ENCODE measurements at regions not wholly inside any gene's neighbourhood (a gene's known extent, or its start where the extent isn't known, plus 50 kb on each side); places are given as distances from the start of the nearest gene placed in this dataset.
"Not testable (repeated sequence)": the region's sequence is repeated elsewhere in the genome, so short reads cannot be mapped to it uniquely, and the experiment has no call there.

DNA sequence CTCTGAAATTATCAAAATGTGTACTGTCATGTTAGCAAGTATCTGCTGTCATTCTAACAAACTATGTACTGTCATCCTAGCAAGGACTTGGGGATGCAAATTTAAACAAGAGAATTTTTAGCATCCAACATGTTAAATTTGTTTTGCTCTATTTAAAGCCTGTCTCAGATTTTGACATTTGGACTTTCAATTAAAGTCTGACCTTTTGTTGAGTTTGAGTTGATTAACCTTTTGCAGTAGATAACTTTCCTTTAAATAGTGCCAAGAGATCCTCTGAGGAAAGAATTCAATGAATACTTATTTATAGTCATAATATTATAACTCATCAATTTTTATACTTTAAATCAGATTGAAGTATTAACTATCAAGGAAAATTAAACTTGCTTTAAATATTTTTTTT is 80.2 kb downstream of the TDRD15 start:
- H3K9me3 ChIP-seq (ENCODE audit: insufficient read depth, low read length), result no peaks in the 10 kb centered on the region
- H3K27ac ChIP-seq (ENCODE audit: low read length), result no peak overlapping the region
- H3K9ac ChIP-seq (ENCODE audit: low read length), result no peak overlapping the region
- no peak overlapping the region for H3K4me2 ChIP-seq (ENCODE audit: low read length)
- H3K36me3 ChIP-seq (replicated peaks; ENCODE audit: low read depth, low read length), result no peaks in the 10 kb centered on the region
- no peak overlapping the region for H3K4me3 ChIP-seq (ENCODE audit: low read length)
- no peak overlapping the region for H2AFZ ChIP-seq (ENCODE audit: low read depth, low read length)
- H3K4me1 ChIP-seq (ENCODE audit: low read length), result peaks cover 4% of the 10 kb centered on the region; the same call in 1 of the 2 replicates
- TF ChIP-seq EZH2phosphoT487 (IDR thresholded peaks at IDR 0.05; ENCODE audit: low read depth), result no peak
- TF ChIP-seq, protein P1, sequence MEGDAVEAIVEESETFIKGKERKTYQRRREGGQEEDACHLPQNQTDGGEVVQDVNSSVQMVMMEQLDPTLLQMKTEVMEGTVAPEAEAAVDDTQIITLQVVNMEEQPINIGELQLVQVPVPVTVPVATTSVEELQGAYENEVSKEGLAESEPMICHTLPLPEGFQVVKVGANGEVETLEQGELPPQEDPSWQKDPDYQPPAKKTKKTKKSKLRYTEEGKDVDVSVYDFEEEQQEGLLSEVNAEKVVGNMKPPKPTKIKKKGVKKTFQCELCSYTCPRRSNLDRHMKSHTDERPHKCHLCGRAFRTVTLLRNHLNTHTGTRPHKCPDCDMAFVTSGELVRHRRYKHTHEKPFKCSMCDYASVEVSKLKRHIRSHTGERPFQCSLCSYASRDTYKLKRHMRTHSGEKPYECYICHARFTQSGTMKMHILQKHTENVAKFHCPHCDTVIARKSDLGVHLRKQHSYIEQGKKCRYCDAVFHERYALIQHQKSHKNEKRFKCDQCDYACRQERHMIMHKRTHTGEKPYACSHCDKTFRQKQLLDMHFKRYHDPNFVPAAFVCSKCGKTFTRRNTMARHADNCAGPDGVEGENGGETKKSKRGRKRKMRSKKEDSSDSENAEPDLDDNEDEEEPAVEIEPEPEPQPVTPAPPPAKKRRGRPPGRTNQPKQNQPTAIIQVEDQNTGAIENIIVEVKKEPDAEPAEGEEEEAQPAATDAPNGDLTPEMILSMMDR (IDR thresholded peaks at IDR 0.05; ENCODE audit: low read depth, low read length), result no peak
- peaks cover 13% of the 10 kb centered on the region; the same call in 1 of the 2 replicates for H3K27me3 ChIP-seq (ENCODE audit: low read depth, low read length)
- H4K20me1 ChIP-seq (ENCODE audit: insufficient read depth, low read length), result no peaks in the 10 kb centered on the region
- H3K79me2 ChIP-seq (ENCODE audit: low read length), result no peaks in the 10 kb centered on the region

DNA sequence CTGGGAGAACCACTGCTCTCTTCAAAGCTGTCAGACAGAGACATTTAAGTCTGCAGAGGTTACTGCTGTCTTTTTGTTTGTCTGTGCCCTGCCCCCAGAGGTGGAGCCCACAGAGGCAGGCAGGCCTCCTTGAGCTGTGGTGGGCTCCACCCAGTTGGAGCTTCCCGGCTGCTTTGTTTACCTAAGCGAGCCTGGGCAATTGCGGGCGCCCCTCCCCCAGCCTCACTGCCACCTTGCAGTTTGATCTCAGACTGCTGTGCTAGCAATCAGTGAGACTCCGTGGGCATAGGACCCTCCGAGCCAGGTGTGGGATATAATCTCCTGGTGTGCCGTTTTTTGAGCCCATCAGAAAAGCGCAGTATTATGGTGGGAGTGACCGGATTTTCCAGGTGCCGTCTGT is 90.3 kb downstream of the TDRD15 start:
- H2AFZ ChIP-seq (ENCODE audit: low read depth, low read length); H3K4me1 ChIP-seq (ENCODE audit: low read length); H3K27me3 ChIP-seq (ENCODE audit: low read depth, low read length); H3K36me3 ChIP-seq (replicated peaks; ENCODE audit: low read depth, low read length); H3K4me3 ChIP-seq (ENCODE audit: low read length); H3K4me2 ChIP-seq (ENCODE audit: low read length); H4K20me1 ChIP-seq (ENCODE audit: insufficient read depth, low read length); H3K9me3 ChIP-seq (ENCODE audit: insufficient read depth, low read length); H3K27ac ChIP-seq (ENCODE audit: low read length); H3K79me2 ChIP-seq (ENCODE audit: low read length); H3K9ac ChIP-seq (ENCODE audit: low read length): not testable (repeated sequence)

DNA sequence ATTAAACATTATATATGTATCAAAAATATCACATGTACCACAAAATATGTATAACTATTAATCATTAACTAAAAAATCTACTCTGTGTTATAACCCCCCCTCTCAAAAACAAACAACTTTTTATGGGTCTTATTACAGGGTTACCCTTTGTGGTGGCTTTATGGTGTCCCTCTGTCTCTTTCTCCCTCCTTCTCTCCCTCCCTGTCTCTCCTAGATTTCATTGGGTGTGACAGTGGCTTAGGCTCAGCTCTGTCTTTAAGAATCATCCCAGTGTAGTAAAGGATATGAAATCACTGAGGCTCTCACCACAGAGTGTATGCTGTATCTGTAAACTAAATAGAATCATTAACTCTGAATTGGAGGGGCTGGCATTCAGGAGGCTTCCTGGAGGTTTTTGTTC is 93.7 kb downstream of the TDRD15 start:
- peaks cover 23% of the 10 kb centered on the region for H3K27me3 ChIP-seq (ENCODE audit: low read depth, low read length)
- no peaks in the 10 kb centered on the region for H3K9me3 ChIP-seq (ENCODE audit: insufficient read depth, low read length)
- H3K36me3 ChIP-seq (replicated peaks; ENCODE audit: low read depth, low read length), result no peaks in the 10 kb centered on the region
- H2AFZ ChIP-seq (ENCODE audit: low read depth, low read length), result no peak overlapping the region
- no peak overlapping the region for H3K4me2 ChIP-seq (ENCODE audit: low read length)
- H3K27ac ChIP-seq (ENCODE audit: low read length), result no peak overlapping the region
- H4K20me1 ChIP-seq (ENCODE audit: insufficient read depth, low read length), result no peaks in the 10 kb centered on the region
- no peaks in the 10 kb centered on the region for H3K79me2 ChIP-seq (ENCODE audit: low read length)
- TF ChIP-seq, protein P1 (IDR thresholded peaks at IDR 0.05; ENCODE audit: low read depth, low read length), result no peak
- no peak for TF ChIP-seq EZH2phosphoT487 (IDR thresholded peaks at IDR 0.05; ENCODE audit: low read depth)
- H3K9ac ChIP-seq (ENCODE audit: low read length), result no peak overlapping the region
- no peaks in the 10 kb centered on the region for H3K4me1 ChIP-seq (ENCODE audit: low read length)
- no peak overlapping the region for H3K4me3 ChIP-seq (ENCODE audit: low read length)

DNA sequence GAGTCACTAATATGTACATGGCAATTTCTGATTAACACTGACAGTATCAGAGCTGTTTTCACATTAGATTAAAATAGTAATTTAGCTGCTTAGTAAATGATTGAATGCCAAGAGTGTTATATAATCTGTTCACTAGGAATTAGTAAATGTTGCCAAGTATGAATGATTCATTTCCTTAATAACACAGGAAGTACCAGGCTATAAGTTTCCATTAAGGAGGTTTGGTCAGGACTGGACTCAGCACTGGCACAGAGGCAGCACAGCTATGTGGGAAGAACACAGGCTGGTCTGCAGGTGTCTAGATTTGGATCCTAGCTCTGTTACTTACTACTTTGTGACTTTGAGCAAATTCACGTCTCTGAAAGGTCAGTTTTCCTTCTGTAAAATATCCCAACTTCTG is 97.2 kb downstream of the TDRD15 start:
- no peak overlapping the region for H3K4me2 ChIP-seq (ENCODE audit: low read length)

More for the DNA sequence above, 97.2 kb downstream of the TDRD15 start:
- no peaks in the 10 kb centered on the region for H3K9me3 ChIP-seq (ENCODE audit: insufficient read depth, low read length)
- no peaks in the 10 kb centered on the region for H3K79me2 ChIP-seq (ENCODE audit: low read length)
- no peak for TF ChIP-seq EZH2phosphoT487 (IDR thresholded peaks at IDR 0.05; ENCODE audit: low read depth)
- TF ChIP-seq, protein P1 (IDR thresholded peaks at IDR 0.05; ENCODE audit: low read depth, low read length), result no peak
- no peaks in the 10 kb centered on the region for H4K20me1 ChIP-seq (ENCODE audit: insufficient read depth, low read length)
- H3K4me1 ChIP-seq (ENCODE audit: low read length), result no peaks in the 10 kb centered on the region
- no peak overlapping the region for H3K4me3 ChIP-seq (ENCODE audit: low read length)
- H2AFZ ChIP-seq (ENCODE audit: low read depth, low read length), result no peak overlapping the region
- H3K9ac ChIP-seq (ENCODE audit: low read length), result no peak overlapping the region
- peaks cover 24% of the 10 kb centered on the region for H3K27me3 ChIP-seq (ENCODE audit: low read depth, low read length)
- no peaks in the 10 kb centered on the region for H3K36me3 ChIP-seq (replicated peaks; ENCODE audit: low read depth, low read length)
- no peak overlapping the region for H3K27ac ChIP-seq (ENCODE audit: low read length)
